ENCODE measurements at regions not wholly inside any gene's neighbourhood (a gene's known extent, or its start where the extent isn't known, plus 50 kb on each side); places are given as distances from the start of the nearest gene placed in this dataset.

DNA sequence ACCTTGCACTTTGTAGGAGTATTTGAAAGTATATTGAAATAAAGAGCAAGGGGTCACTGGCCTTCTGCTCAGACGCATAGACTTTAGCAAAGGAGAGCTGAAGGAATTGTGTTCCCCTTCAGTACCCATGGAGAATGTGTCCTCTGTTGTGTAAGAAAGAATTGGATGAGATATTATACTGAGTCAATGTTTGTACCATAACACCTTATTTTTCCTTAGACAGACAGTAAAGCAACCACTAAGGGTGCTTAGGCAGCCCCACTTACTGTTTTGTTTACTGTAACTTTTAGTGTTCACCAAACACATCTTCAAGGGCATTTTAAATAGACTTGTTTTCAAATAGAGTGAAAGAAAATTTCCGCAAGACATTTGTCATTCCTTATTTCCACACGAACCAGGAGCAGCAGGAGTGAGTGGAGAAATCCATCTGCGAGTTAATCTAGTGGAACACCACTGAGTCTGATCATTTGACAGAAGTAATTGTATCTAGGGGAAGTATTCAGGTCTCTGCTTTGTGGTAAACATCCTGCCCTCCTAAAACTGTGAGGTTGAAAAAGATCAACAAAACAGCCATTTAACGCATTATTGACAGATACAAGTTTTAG is 89.5 kb downstream of the SLIT2 start:
- no peak for DNase-seq (ENCODE audit: extremely low read depth, insufficient read length)

DNA sequence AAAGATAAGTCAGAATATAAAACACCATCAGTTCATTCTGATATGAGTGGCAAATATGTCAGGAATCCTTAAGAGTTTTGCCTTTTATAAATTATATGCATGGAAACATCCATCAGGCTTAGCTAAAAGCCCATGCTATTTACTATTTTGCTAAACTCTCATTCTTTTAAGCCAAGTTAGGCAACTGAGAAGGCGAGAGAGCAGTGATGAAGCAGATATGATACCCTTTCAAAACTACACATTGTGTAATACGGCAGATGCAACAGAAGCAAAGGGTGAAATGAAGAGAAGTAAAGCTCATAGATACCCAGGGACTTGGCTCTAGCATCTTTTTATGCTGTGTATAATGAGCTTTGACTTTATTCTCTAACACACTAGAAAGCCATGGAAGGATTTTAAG is 95.8 kb downstream of the SLIT2 start:
- Histone ChIP-seq H3K4me3 (replicated peaks; ENCODE audit: low read depth, low read length) (no peak overlapping the region), H3K36me3 (ENCODE audit: control insufficient read depth, insufficient read depth, low read length) (no peaks in the 10 kb centered on the region), H3K27me3 (replicated peaks; ENCODE audit: control insufficient read depth, insufficient read depth, low read length) (no peaks in the 10 kb centered on the region)
- TF ChIP-seq, protein P1, sequence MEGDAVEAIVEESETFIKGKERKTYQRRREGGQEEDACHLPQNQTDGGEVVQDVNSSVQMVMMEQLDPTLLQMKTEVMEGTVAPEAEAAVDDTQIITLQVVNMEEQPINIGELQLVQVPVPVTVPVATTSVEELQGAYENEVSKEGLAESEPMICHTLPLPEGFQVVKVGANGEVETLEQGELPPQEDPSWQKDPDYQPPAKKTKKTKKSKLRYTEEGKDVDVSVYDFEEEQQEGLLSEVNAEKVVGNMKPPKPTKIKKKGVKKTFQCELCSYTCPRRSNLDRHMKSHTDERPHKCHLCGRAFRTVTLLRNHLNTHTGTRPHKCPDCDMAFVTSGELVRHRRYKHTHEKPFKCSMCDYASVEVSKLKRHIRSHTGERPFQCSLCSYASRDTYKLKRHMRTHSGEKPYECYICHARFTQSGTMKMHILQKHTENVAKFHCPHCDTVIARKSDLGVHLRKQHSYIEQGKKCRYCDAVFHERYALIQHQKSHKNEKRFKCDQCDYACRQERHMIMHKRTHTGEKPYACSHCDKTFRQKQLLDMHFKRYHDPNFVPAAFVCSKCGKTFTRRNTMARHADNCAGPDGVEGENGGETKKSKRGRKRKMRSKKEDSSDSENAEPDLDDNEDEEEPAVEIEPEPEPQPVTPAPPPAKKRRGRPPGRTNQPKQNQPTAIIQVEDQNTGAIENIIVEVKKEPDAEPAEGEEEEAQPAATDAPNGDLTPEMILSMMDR (IDR thresholded peaks at IDR 0.05; ENCODE audit: insufficient read depth, low read length, poor library complexity, severe bottlenecking), result no peak
- DNase-seq (ENCODE audit: extremely low read depth, insufficient read length), result no peak

More for the DNA sequence above, 89.5 kb downstream of the SLIT2 start:
- TF ChIP-seq, protein P1 (IDR thresholded peaks at IDR 0.05; ENCODE audit: insufficient read depth, low read length, poor library complexity, severe bottlenecking), result no peak
- no peaks in the 10 kb centered on the region for H3K36me3 ChIP-seq (ENCODE audit: control insufficient read depth, insufficient read depth, low read length)
- no peak overlapping the region for H3K4me3 ChIP-seq (replicated peaks; ENCODE audit: low read depth, low read length)
- no peaks in the 10 kb centered on the region for H3K27me3 ChIP-seq (replicated peaks; ENCODE audit: control insufficient read depth, insufficient read depth, low read length)

DNA sequence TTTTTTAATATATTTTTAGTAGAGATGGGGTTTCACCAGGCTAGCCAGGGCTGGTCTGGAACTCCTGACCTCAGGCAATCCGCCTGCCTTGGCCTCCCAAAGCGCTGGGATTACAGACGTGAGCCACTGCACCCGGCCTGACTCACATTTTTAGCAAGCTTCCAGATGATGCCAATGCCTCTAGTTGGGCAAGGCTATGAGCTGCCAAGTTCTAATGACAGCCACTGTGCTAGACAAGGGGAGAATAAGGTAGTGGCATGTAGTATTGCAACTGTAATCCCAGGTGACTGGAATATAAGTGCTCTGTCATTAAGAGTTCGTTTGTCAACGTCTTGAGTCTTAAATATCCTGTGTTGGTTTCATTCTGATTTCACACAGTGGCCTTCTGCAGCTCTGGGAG is 96.7 kb downstream of the SLIT2 start:
- no peaks in the 10 kb centered on the region for H3K36me3 ChIP-seq (ENCODE audit: control insufficient read depth, insufficient read depth, low read length)
- TF ChIP-seq, protein P1 (IDR thresholded peaks at IDR 0.05; ENCODE audit: insufficient read depth, low read length, poor library complexity, severe bottlenecking), result no peak
- no peaks in the 10 kb centered on the region for H3K27me3 ChIP-seq (replicated peaks; ENCODE audit: control insufficient read depth, insufficient read depth, low read length)
- DNase-seq (ENCODE audit: extremely low read depth, insufficient read length), result no peak
- H3K4me3 ChIP-seq (replicated peaks; ENCODE audit: low read depth, low read length), result no peak overlapping the region

DNA sequence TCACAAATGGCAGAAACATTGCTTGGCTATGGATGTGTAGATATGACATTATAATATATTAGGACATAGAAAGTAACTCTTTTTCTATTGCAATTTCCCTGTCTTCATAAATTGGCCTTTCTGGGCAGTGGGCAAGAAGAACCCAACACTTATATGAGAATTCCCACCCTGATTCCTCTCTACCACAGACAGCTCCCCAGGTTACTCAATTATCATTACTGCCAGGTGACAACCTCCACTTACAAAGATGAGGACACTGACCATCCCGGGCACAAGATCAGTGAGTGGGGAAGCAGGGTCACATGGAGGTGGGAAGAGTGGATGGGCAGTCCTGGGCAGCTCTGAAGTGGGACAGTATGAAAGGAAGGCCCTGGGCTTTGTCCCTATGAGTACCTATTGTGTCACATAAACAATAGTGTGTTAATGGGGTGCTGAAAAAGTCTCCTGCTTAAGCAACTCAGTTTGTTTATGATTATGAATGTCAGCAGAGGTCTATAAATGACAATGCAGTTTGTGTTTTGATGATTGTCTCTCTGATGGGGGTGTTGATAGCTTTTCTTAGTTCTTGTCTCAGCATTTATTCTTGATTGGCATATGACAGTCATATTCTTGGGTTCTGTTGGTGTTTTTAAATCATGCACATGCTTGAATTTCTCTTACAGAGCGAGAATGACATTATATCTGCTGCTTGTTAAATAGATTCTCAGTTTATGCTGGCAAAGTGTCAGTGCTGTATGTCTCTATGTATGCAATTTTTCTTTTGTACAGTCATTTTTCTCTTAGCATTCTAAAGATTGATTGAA is 99.9 kb downstream of the SLIT2 start:
- no peak for DNase-seq (ENCODE audit: extremely low read depth, insufficient read length)
- Histone ChIP-seq H3K4me3 (replicated peaks; ENCODE audit: low read depth, low read length) (no peak overlapping the region), H3K27me3 (replicated peaks; ENCODE audit: control insufficient read depth, insufficient read depth, low read length) (no peaks in the 10 kb centered on the region), H3K36me3 (ENCODE audit: control insufficient read depth, insufficient read depth, low read length) (no peaks in the 10 kb centered on the region)
- TF ChIP-seq, protein P1 (IDR thresholded peaks at IDR 0.05; ENCODE audit: insufficient read depth, low read length, poor library complexity, severe bottlenecking), result no peak

DNA sequence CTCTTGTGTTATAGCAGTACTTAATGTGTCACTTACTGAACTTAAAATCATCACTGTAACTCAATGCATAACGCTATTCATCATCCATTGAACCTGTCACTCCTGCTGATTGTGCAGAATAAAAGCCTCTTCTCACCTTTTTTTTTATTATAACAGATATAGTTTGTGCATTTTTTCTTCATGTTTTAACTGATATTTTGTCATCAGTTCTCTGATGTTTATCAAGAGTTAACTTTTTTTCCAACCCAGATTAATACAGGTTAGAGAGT is 100.4 kb downstream of the SLIT2 start:
- TF ChIP-seq, protein P1 (IDR thresholded peaks at IDR 0.05; ENCODE audit: insufficient read depth, low read length, poor library complexity, severe bottlenecking), result no peak
- no peak for DNase-seq (ENCODE audit: extremely low read depth, insufficient read length)
- no peaks in the 10 kb centered on the region for H3K36me3 ChIP-seq (ENCODE audit: control insufficient read depth, insufficient read depth, low read length)
- H3K4me3 ChIP-seq (replicated peaks; ENCODE audit: low read depth, low read length), result no peak overlapping the region
- H3K27me3 ChIP-seq (replicated peaks; ENCODE audit: control insufficient read depth, insufficient read depth, low read length), result no peaks in the 10 kb centered on the region

Measured in GM06990 (cell line).